SHP77 treated with DMSO at 0.1 percent for 48 hours (cell line): ENCODE measurements at regions not wholly inside any gene's neighbourhood (a gene's known extent, or its start where the extent isn't known, plus 50 kb on each side); places are given as distances from the start of the nearest gene placed in this dataset.

ENCODE experiments used
- DNase-seq: peaks from one replicate; lab custom pipeline; 2025; lab: John Stamatoyannopoulos, UW

- DNase-seq, result no peak
These were observed 390.5 kb downstream of the FGF9 start for GRCh38 chr13:22061371-22061805.

DNA sequence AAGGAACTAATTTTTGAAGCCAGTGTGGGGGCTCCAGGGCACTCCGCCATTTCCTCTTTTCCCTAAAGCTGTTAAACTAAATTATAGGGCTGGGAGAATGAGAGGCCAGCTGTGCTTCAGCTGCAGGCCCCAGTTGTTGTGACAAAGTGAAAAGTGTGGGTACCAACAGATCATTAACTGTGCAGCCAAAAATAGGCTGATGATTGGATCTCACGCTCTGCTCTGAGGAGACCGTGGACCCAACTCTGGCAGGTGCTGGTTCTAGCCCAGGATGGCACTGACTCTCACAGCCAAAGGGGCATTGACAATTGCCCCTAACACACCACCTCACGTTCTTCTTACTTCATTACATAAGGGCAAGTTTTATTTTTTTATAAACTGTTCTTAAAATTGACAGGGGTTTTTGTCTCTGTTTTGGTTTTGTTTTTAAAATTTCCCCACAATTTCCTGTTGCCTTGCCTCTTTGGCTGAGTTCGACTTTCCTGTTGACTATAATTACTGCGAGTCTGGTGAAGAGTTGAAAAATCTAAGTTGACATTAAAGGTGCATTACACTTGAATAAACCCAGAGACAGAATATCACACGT lies 391.0 kb downstream of the FGF9 start:
- no peak for DNase-seq

DNA sequence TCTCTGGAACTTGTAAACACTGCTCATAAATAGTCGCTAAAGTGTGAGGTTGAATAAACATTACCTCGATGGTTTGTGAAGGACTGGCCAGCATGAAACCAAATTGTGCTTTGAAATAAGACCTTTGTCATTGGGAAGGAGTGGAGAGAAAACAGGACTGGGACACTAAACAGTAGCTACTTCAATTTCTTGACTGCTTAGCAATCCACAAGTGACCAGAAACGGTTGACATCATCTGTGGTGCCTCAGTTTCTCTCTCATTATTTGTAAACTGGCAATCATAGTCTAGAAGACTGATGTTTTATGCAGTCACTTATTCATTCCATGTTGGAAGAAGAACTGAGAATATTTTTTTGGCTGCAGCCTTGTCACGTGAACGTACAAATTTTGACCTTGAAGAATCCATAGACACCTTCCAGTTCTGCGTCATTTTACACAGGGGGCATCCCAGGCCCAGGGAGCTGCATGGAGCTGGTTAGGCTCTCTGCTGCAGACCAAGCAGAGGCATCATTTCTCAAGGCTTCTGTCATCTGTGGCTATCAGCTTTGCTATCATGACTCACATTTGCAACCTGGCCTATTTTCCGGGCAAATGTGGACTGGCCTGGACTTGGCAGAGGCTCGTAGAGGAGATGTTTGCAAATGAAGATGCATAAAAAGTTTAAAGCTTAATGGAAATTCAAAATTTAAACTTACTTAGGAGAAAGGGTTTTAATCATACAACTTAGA lies 391.8 kb downstream of the FGF9 start:
- DNase-seq, result no peak

DNA sequence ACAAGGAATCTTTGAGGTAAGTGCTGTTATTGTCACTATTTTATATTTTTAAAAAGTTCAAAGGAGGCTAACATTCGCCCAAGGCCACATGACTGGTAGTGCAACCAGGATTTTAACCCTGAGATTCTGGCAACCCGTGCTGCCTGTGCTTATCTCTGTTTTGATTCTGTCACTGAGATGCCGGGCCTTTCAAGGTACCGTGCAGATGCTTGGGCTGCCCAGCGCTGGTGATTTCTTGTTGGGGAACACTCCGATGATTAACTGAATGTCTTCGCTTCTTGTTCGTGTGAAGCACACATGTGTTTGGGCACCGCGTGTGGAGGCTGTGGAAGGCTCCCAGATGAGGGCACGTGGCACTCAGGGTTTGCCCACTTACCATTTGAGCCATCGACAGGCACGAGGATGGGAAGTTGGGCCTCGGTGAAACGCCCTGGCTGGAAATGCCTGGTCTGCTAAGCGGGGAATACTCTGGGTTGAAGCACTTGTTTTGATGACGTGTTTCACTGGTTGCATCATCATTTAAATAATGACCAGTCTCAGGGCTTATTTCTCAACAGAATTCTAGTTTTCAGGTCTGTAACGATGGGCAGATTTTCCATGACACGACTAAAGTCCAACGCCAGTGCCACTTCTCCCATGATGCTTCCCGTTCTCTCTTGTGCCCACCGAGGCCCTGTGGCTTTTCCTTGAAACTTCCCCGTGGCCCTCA lies 392.7 kb downstream of the FGF9 start:
- DNase-seq, result no peak

DNA sequence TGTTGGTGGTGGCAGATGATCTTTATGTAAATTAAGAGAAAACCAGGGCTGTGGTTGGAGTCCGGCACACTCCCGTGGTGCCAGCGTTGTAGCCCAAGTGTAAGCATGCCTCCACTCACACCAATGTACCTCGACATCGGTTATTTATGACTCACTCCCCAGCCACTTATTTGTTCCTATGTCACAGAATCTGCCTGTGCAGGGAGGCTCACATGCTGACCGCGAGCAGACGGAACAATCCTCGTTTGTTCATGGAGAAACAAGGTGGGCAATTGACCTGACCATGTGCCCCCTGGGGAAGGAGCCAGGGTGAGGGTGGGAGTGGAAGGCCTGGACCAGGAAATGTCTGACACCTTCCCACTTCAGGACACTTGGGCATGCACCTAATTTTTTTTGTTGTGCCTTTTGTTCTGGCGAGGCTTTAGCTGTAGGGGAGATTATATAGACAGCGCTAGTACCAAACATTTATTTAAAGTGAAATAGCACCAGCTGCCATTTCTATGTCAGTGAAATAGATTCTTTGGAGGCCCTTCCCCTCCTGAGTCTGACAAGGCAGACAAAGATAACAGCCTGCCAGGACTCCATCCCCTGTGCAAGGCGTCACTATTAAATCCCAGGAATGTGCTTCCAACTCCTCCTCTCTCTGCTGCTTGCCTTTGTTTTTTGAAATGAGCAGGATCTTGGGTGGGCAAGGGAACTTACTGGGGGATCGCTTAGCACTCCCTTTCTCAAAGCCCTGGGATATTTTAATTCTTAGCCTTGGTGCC lies 394.2 kb downstream of the FGF9 start:
- no peak for DNase-seq

GRCh38 chr13:22073718-22074117 lies 402.8 kb downstream of the FGF9 start:
- DNase-seq, result no peak

GRCh38 chr13:22074403-22074802 lies 403.5 kb downstream of the FGF9 start:
- DNase-seq, result no peak

DNA sequence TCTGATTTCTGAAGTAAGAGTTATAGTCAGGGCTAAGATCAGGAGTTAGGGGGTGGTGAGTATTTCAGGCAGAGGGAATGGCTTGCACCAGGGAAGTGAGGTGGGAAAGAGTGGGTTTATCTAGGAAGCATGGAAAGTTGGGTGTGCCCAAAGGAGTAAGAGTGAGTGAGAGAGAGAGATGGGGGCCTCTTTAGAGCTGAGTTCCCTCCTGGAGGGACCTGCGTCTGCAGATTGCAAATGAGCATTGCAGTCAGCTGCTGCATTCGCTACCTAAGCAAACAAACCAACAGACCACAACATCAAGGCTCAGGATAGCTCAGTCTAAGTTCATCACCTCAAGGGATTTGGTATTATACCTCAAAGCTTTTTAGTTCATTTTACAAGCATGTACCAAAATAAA lies 405.8 kb downstream of the FGF9 start:
- DNase-seq, result peak; percentile 68

DNA sequence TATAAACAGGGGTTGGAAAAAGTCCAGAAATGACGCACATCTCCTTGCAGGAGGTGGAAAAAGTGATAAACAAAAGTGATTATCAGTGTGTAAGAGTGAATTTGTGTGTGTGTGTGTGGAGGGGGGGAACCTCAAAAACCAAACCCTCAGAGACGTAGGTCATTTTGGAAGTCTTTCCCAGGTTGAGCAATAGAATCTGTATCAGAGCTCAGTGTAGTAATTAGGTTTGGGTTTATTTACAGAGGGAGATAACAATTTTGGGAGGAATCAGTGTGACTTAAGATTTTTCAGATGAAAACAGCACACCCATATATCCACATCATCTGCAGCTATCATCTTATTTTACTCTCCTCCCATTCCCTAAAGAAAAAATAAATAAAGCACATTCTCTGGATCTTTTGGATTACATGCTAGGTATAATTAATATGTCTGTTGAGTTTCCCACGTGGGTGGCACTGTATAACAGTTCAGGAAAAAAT lies 406.4 kb downstream of the FGF9 start:
- DNase-seq, result no peak

DNA sequence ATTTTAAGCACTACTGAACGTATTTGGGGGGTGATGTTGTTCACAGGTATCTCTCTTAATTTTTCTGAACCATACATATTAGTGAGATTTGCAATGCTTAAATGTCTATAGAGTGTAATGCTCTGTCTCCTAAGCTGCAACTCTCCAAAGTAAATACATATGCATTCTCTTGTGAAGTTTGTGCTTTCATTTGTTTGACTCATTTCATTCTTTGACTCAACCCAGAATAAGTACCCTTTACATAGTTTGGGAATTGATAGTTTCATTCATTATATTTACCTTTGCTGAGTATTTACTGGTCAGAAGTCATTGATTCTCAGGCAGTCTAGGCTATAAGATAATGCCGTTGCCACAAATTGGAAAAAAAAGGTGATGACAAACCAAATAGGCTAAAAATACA lies 406.9 kb downstream of the FGF9 start:
- no peak for DNase-seq

DNA sequence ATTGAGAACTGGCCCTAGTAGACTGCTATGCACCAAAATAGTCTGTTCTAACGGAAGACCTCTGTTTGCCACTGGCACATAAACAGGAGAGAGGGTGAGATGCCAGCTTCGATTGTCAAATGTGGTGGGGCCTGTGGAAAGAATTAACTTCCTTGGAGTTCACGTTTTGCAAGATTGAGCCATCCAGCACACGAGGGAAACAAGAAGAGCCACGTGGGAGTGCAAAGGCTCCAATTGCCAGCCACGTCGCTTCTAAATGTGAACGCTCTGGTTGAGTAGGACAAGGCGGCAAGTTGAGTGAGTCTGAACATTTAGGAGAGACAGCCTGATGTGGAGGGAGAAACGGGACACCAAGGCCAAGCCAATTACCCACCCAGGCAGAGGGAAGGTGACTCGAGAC lies 409.1 kb downstream of the FGF9 start:
- no peak for DNase-seq

DNA sequence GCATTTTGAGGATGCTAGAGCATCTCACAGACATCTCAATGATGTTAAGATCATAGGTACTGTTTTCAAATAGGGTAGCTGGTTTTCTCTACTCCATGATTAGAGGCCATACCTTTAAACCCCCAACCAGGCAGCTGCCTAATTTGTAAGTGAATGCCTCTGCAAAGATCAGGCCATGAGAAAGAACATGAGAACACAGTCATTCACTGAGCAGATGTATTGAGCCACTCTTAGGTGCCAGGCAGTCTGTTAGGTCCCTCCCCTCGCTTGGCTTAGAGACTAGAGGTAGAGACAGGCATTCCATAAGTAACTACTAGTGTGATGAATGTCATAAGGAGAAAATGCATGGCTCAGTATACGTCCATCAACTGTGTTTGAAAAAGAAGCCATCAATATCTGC lies 410.0 kb downstream of the FGF9 start:
- DNase-seq, result peak; percentile 31

DNA sequence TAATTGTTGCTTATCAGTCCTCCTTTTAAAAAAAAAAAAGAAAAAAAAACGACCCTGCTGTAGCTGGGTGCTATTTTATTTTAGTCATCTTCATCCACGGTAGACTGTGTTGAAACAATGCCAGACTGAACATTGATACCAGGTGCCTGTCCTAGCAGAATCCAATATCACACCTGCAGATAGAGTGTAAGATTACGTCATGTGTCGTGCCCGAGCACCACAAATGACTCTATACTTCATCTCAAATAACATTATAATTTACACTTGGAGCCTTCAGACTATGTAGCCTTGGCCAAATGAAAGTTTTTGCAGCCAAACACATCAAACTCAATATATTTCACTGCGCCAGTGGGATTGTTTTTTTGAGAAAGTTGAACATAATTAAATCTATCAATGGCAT lies 410.6 kb downstream of the FGF9 start:
- DNase-seq, result no peak

GRCh38 chr13:22082030-22082429 lies 411.2 kb downstream of the FGF9 start:
- no peak for DNase-seq

DNA sequence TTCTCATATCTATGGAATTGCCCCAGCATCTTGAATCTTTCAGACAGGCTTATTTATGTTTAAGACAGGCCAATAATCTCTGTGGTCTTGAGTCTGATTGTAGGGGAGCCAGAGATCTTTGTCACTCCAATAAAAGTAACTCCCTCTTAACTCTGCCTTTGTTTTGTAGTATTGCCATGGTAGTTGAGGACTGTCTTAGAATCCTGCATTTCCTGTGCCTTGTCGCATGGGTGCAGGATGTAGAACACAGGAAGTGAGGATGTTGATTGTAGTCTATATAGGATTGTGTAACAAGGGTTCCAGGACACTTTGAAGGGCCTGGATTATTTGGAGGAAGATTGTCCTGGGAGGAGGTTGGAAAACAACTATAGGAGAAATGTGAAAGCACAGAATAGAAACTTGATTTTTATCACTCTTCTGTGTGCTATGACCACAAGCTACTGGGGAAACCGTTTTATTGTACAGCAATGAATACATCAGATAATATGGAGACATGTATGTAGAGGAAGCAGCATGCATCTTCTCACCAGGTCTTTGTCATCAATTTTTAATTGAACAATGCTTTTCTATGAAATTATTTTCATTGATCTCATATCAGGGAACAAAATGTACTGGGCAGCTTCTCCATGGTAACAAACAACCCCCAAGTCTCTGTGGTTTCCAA lies 411.7 kb downstream of the FGF9 start:
- no peak for DNase-seq

DNA sequence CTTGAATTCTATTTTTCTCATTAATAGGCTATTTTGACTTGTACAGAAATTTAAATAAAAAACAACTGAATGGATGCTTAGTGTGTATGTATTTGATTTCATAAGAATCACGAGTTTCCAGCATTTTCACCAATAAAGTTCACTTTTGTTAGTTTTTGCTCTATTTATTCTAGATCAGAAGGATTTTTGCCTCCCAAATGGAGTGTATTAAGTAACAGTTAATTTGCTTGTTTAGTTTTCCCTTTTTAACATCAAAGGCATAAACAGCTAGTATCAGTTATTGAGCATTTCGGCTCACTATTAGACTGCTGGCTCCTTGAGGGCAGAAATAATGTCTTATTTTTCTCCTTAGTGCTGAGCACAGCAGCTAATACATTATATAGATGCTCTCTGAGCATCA lies 414.1 kb downstream of the FGF9 start:
- no peak for DNase-seq

DNA sequence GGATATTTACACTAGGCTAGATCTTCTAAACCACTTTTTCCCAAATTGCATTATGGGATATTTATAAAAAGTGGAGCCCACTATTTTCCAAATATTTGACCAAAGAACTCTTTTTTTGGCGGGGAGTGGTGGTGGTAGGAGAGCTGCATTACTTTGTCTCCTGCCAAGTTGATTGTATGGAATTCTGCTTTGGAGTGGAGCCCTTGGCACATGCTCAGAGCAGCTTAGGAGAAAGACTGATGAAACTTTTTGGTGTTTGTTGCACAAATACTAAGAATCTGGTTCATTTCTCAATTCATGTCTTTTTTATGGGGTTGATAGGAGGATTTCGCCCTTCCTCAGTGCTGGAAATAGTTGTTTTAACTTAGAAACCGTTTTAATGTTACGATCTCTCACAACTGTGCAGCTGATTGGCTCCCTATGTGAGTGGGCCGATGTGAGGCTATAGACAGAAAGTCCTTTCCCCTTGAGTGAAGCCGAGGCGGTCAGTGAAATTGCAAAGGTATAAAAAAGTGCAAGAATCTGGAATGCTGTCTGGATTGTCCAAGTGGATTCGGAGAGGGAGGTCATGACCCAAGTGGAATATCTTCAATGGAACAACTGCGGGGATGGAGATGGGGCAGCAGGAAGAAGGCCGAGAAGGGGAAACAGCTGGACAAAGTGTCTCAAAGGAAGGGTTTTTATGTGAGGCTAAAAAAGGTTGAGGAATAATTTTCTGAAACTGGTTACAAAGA lies 415.9 kb downstream of the FGF9 start:
- no peak for DNase-seq

DNA sequence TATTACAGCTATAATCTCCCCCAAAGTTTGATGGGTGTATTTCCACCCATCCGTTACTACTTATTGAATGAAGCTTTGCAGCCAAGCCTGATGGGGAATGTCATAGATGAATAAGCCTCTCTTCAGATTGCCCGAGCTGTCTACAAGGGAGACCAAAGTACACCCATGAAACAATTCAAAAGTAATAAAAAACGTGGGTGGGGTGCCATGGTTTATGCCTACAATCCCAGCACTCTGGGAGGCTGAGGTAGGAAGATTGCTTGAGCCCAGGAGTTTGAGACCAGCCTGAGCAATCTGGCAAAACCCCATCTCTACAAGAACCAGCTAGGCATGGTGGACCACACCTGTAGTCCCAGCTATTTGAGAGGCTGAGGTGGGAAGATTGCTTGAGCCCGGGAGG lies 419.2 kb downstream of the FGF9 start:
- DNase-seq, result no peak

- DNase-seq, result no peak
These were observed 420.5 kb downstream of the FGF9 start for GRCh38 chr13:22091222-22091970.

GRCh38 chr13:22091971-22092300 lies 421.1 kb downstream of the FGF9 start:
- DNase-seq, result no peak
